SK-N-SH (cell line): ENCODE measurements at regions not wholly inside any gene's neighbourhood (a gene's known extent, or its start where the extent isn't known, plus 50 kb on each side); places are given as distances from the start of the nearest gene placed in this dataset.

Experiments used
- CTCF ChIA-PET: fragments of 300-600, 350-600 bp; formaldehyde crosslinking; extraction: SDS; loops from one replicate; lab custom pipeline; 2021; lab: Yijun Ruan, JAX
- POLR2A ChIA-PET: fragments of 350-600 bp; sonication (Branson Sonifier 250); formaldehyde crosslinking; extraction: SDS; loops from one replicate; lab custom pipeline; 2020; ENCODE audit warnings: antibody characterized with exemption, inconsistent platforms; lab: Yijun Ruan, JAX
- DNase-seq: peaks from one replicate; pipeline ENCODE4 v3.0.0; 2012
- H2AFZ ChIP-seq: fragments of 200-600 bp; sonication (generic); 2 replicates; pipeline ENCODE4 v1.8.1; 2016; ENCODE audit warnings: antibody characterized with exemption, mild to moderate bottlenecking, low read depth
- H3F3A ChIP-seq: fragments of 200-600 bp; sonication (generic); replicated peaks from 2 replicates; pipeline ENCODE3; 2016; ENCODE audit warnings: antibody characterized with exemption, mild to moderate bottlenecking; ENCODE audit not compliant: insufficient read depth
- H3K27ac ChIP-seq, 2 experiments: fragments of 200-500 bp in 1 of 2; fragments of 200-600 bp in 1 of 2; sonication (Bioruptor generic) in 1 of 2; sonication (generic), shearing (Covaris generic) in 1 of 2; 2 replicates each; pipeline versions ENCODE4 v1.5.1 to v1.6.1; 2014 to 2016; ENCODE audit warnings: low read depth in 2 of 2, inconsistent platforms in 1 of 2, low read length in 1 of 2, mild to moderate bottlenecking in 1 of 2, mixed read lengths in 1 of 2
- H3K27me3 ChIP-seq: fragments of 200-600 bp; sonication (generic), shearing (Covaris generic); 2 replicates; pipeline ENCODE4 v1.6.1; 2016; ENCODE audit warnings: mixed run types; ENCODE audit not compliant: insufficient read depth
- H3K36me3 ChIP-seq, 2 experiments: fragments of 200-500 bp in 1 of 2; fragments of 200-600 bp in 1 of 2; sonication (Bioruptor generic) in 1 of 2; sonication (generic) in 1 of 2; replicated peaks in 1 of 2; 2 replicates each; pipeline versions ENCODE3 to v1.5.1; 2014 to 2016; ENCODE audit warnings: low read length in 1 of 2, mild to moderate bottlenecking in 1 of 2; ENCODE audit not compliant: insufficient read depth in 2 of 2, control insufficient read depth in 1 of 2
- H3K4me1 ChIP-seq, 2 experiments: fragments of 200-500 bp in 1 of 2; fragments of 200-600 bp in 1 of 2; sonication (Bioruptor generic) in 1 of 2; sonication (generic), shearing (Covaris generic) in 1 of 2; 2 replicates each; pipeline versions ENCODE4 v1.5.1 to v1.6.1; 2014 to 2016; ENCODE audit warnings: low read depth in 1 of 2, low read length in 1 of 2, mixed run types in 1 of 2; ENCODE audit not compliant: insufficient read depth in 2 of 2, control insufficient read depth in 1 of 2
- H3K4me2 ChIP-seq: fragments of 200-600 bp; sonication (generic), shearing (Covaris generic); 2 replicates; pipeline ENCODE4 v1.6.1; 2017; ENCODE audit warnings: mixed run types
- H3K4me3 ChIP-seq, 2 experiments: fragments of 200-500 bp in 1 of 2; fragments of 200-600 bp in 1 of 2; sonication (Bioruptor generic) in 1 of 2; sonication (generic), shearing (Covaris generic) in 1 of 2; 2 replicates each; pipeline versions ENCODE4 v1.5.1 to v1.8.1; 2014 to 2016; ENCODE audit warnings: low read depth in 2 of 2, inconsistent platforms in 1 of 2, low read length in 1 of 2, mild to moderate bottlenecking in 1 of 2, mixed read lengths in 1 of 2, moderate library complexity in 1 of 2
- H3K79me2 ChIP-seq: fragments of 200-600 bp; sonication (generic); 2 replicates; pipeline ENCODE4 v1.8.1; 2017; ENCODE audit warnings: mild to moderate bottlenecking; ENCODE audit not compliant: insufficient read depth
- H3K9ac ChIP-seq: fragments of 200-600 bp; sonication (generic); 2 replicates; pipeline ENCODE4 v1.6.1; 2017; ENCODE audit warnings: mixed run types
- H3K9me2 ChIP-seq: fragments of 200-600 bp; sonication (generic); 2 replicates; pipeline ENCODE4 v1.6.1; 2017; ENCODE audit warnings: mixed run types
- H3K9me3 ChIP-seq: fragments of 200-600 bp; sonication (generic); 2 replicates; pipeline ENCODE4 v1.6.1; 2017; ENCODE audit warnings: mixed run types, mild to moderate bottlenecking, moderate library complexity
- H4K20me1 ChIP-seq: fragments of 200-600 bp; sonication (generic); 2 replicates; pipeline ENCODE4 v1.6.1; 2017; ENCODE audit warnings: mild to moderate bottlenecking, mixed run types; ENCODE audit not compliant: insufficient read depth
- CHD2 ChIP-seq: fragments of 150-350 bp; IDR thresholded peaks from 2 replicates; pipeline ENCODE4 v1.6.1; 2018; ENCODE audit warnings: low read length; ENCODE audit not compliant: partially characterized antibody
- CTCF ChIP-seq: fragments of 200-600 bp; sonication (generic); IDR thresholded peaks from 2 replicates; pipeline ENCODE4 v1.6.1; 2017; ENCODE audit warnings: antibody characterized with exemption, mild to moderate bottlenecking, moderate library complexity
- EP300 ChIP-seq, 2 experiments: IDR thresholded peaks; 2 replicates each; pipeline versions ENCODE4 v1.4.0 to v1.6.1; 2012; ENCODE audit warnings: borderline replicate concordance in 1 of 2, low read depth in 1 of 2, low read length in 1 of 2
- EZH2phosphoT487 ChIP-seq: fragments of 200-600 bp; sonication (generic); IDR thresholded peaks from 2 replicates; pipeline ENCODE4 v1.6.1; 2017; ENCODE audit warnings: low read depth, mixed run types, mild to moderate bottlenecking, antibody characterized with exemption, moderate library complexity, borderline replicate concordance
- FOSL2 ChIP-seq: IDR thresholded peaks from 2 replicates; pipeline ENCODE4 v1.4.0; 2012; ENCODE audit warnings: low read depth, mild to moderate bottlenecking, moderate library complexity, borderline replicate concordance
- FOXJ3 ChIP-seq: sonication (generic); formaldehyde crosslinking; IDR thresholded peaks from 2 replicates; pipeline ENCODE4 v1.5.1; 2020; ENCODE audit warnings: mild to moderate bottlenecking, missing genetic modification reagents
- GATA2 ChIP-seq: sonication (generic); formaldehyde crosslinking; IDR thresholded peaks from 2 replicates; pipeline ENCODE4 v1.5.0; 2020; ENCODE audit warnings: mild to moderate bottlenecking, missing genetic modification reagents
- JUND ChIP-seq: IDR thresholded peaks from 2 replicates; pipeline ENCODE4 v1.4.0; 2012
- MAX ChIP-seq: IDR thresholded peaks from 2 replicates; pipeline ENCODE4 v1.4.0; 2012; ENCODE audit warnings: low read depth
- MEF2A ChIP-seq: IDR thresholded peaks from 2 replicates; pipeline ENCODE4 v1.4.0; 2012; ENCODE audit warnings: low read depth, borderline replicate concordance
- NFIC ChIP-seq: IDR thresholded peaks from 2 replicates; pipeline ENCODE4 v1.4.0; 2012; ENCODE audit warnings: borderline replicate concordance
- NRF1 ChIP-seq: IDR thresholded peaks from 2 replicates; pipeline ENCODE4 v1.6.1; 2012; ENCODE audit warnings: low read depth, mild to moderate bottlenecking, low read length
- POLR2AphosphoS5 ChIP-seq: IDR thresholded peaks from 2 replicates; pipeline ENCODE4 v1.6.1; 2012; ENCODE audit warnings: low read depth, low read length
- RAD21 ChIP-seq: IDR thresholded peaks from 2 replicates; pipeline ENCODE4 v1.6.1; 2012; ENCODE audit warnings: mild to moderate bottlenecking, low read length
- RXRA ChIP-seq: IDR thresholded peaks from 2 replicates; pipeline ENCODE4 v1.4.0; 2012; ENCODE audit warnings: low read depth, mild to moderate bottlenecking, borderline replicate concordance
- SIN3A ChIP-seq: IDR thresholded peaks from 2 replicates; pipeline ENCODE4 v1.6.1; 2012; ENCODE audit warnings: low read depth, mild to moderate bottlenecking, low read length, moderate library complexity, borderline replicate concordance
- TAF1 ChIP-seq: IDR thresholded peaks from 2 replicates; pipeline ENCODE4 v1.6.1; 2012; ENCODE audit warnings: low read depth, mild to moderate bottlenecking, low read length, moderate library complexity, borderline replicate concordance
- USF1 ChIP-seq: IDR thresholded peaks from 2 replicates; pipeline ENCODE4 v1.4.0; 2012; ENCODE audit warnings: low read depth, borderline replicate concordance
- YY1 ChIP-seq: IDR thresholded peaks from 2 replicates; pipeline ENCODE4 v1.4.0; 2012; ENCODE audit warnings: low read depth, mild to moderate bottlenecking
- WGBS: methylation state at CpG from one replicate; pipeline ENCODE4 v1.1.6; 2017; ENCODE audit warnings: low lambda C conversion rate; 5-methylcytosine and 5-hydroxymethylcytosine counted together
- TF ChIP-seq, protein P1 (sequence below): IDR thresholded peaks from 2 replicates; pipeline ENCODE4; 2012
- TF ChIP-seq, protein P2 (sequence below): fragments of 150-350 bp; IDR thresholded peaks from 2 replicates; pipeline ENCODE4 v1.6.1; 2017; ENCODE audit warnings: antibody characterized with exemption, low read length, low read depth, borderline replicate concordance

GRCh38 chr7:130910949-130911944 lies 177.2 kb upstream of the KLF14 start (continued):
- no peak for TF ChIP-seq NFIC
- TF ChIP-seq RAD21: no peak
- no peak for TF ChIP-seq FOSL2
- TF ChIP-seq EZH2phosphoT487: no peak
- TF ChIP-seq RXRA: peak; percentile 23; the same call in 1 of the 2 replicates
- 0 out of 2 replicates have a peak, but pooled peaks have one; percentile 9 for TF ChIP-seq YY1
- no peak for TF ChIP-seq FOXJ3
- TF ChIP-seq MEF2A: no peak
- TF ChIP-seq GATA2: no peak
- peak; percentile 45; the same call in 1 of the 2 replicates for TF ChIP-seq MAX
- TF ChIP-seq USF1: no peak
- peak; percentile 56; the same call in 1 of the 2 replicates for TF ChIP-seq POLR2AphosphoS5

- Histone ChIP-seq H3K4me2 (peak overlapping the region; percentile 89), H3K4me3 (peak overlapping the region; percentile 62 to 68), H3K79me2 (peaks cover 89% of the 10 kb centered on the region), H3K27me3 (no peaks in the 10 kb centered on the region), H3K4me1 (peaks cover 9 to 38% of the 10 kb centered on the region in 2 experiments), H3K36me3 (peaks cover 2 to 36% of the 10 kb centered on the region in 2 experiments), H3K9me2 (no peaks in the 10 kb centered on the region), H2AFZ (no peak overlapping the region), H3F3A (peaks cover 91% of the 10 kb centered on the region), H3K27ac (peak overlapping the region; percentile 94 to 100), H4K20me1 (peaks cover 25% of the 10 kb centered on the region), H3K9me3 (no peaks in the 10 kb centered on the region), H3K9ac (peak overlapping the region; percentile 98)
- ChIA-PET CTCF (interaction anchor here (0.7 to 1.7 kb wide), 3 partner anchors 10 to 128 kb away, joined by 3 to 6 read pairs (median 4); no protein-coding TSS in a partner anchor), POLR2A (no interaction called here)
- DNase-seq: no peak
- WGBS: 8% methylated on average over 7 of the region's 7 CpGs
- TF ChIP-seq YY1 (0 out of 2 replicates have a peak, but pooled peaks have one; percentile 10), TAF1 (peak; percentile 87), MEF2A (0 out of 2 replicates have a peak, but pooled peaks have one; percentile 23), POLR2AphosphoS5 (peak; percentile 95), MAX (peak; percentile 55; the same call in 1 of the 2 replicates), CTCF (no peak), FOXJ3 (no peak), EP300 (IDR thresholded peaks at IDR 0.05; ENCODE audit: borderline replicate concordance in 1 of 2, low read depth in 1 of 2, low read length in 1 of 2) (no peak; a peak in 1 of 4 replicates), JUND (peak; percentile 89), RAD21 (no peak), FOSL2 (peak; percentile 66; the same call in 1 of the 2 replicates), SIN3A (peak; percentile 71; the same call in 1 of the 2 replicates), CHD2 (no peak), NRF1 (no peak), NFIC (peak; percentile 42; the same call in 1 of the 2 replicates)
- TF ChIP-seq, protein P1, sequence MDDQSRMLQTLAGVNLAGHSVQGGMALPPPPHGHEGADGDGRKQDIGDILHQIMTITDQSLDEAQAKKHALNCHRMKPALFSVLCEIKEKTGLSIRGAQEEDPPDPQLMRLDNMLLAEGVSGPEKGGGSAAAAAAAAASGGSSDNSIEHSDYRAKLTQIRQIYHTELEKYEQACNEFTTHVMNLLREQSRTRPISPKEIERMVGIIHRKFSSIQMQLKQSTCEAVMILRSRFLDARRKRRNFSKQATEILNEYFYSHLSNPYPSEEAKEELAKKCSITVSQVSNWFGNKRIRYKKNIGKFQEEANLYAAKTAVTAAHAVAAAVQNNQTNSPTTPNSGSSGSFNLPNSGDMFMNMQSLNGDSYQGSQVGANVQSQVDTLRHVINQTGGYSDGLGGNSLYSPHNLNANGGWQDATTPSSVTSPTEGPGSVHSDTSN: peak; percentile 42; the same call in 1 of the 2 replicates
- TF ChIP-seq, protein P2, sequence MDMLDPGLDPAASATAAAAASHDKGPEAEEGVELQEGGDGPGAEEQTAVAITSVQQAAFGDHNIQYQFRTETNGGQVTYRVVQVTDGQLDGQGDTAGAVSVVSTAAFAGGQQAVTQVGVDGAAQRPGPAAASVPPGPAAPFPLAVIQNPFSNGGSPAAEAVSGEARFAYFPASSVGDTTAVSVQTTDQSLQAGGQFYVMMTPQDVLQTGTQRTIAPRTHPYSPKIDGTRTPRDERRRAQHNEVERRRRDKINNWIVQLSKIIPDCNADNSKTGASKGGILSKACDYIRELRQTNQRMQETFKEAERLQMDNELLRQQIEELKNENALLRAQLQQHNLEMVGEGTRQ: no peak; the same call in 1 of the 2 replicates
These were observed 178.3 kb upstream of the KLF14 start for GRCh38 chr7:130912082-130912861.
